PFSK-1 (cell line): ENCODE measurements at regions not wholly inside any gene's neighbourhood (a gene's known extent, or its start where the extent isn't known, plus 50 kb on each side); places are given as distances from the start of the nearest gene placed in this dataset.

Source experiments
- POLR2AphosphoS5 ChIP-seq: IDR thresholded peaks from 2 replicates; pipeline ENCODE4 v1.6.1; 2012; ENCODE audit warnings: low read depth, mild to moderate bottlenecking, control low read depth, low read length, moderate library complexity
- SIN3A ChIP-seq: IDR thresholded peaks from 2 replicates; pipeline ENCODE4 v1.6.1; 2012; ENCODE audit warnings: mild to moderate bottlenecking, low read length, moderate library complexity, borderline replicate concordance; ENCODE audit not compliant: insufficient read depth
- TAF1 ChIP-seq: IDR thresholded peaks from 2 replicates; pipeline ENCODE4 v1.6.1; 2012; ENCODE audit warnings: low read length, control low read depth, borderline replicate concordance; ENCODE audit not compliant: insufficient read depth
- TF ChIP-seq, protein P1 (sequence below), 2 experiments: IDR thresholded peaks; 2 replicates each; pipeline versions ENCODE4 v1.6.1 to v1.8.0; 2011 to 2012; ENCODE audit warnings: low read depth in 2 of 2, low read length in 2 of 2, control low read depth in 1 of 2, inconsistent platforms in 1 of 2, mild to moderate bottlenecking in 1 of 2, moderate library complexity in 1 of 2; ENCODE audit not compliant: insufficient read depth in 1 of 2

DNA sequence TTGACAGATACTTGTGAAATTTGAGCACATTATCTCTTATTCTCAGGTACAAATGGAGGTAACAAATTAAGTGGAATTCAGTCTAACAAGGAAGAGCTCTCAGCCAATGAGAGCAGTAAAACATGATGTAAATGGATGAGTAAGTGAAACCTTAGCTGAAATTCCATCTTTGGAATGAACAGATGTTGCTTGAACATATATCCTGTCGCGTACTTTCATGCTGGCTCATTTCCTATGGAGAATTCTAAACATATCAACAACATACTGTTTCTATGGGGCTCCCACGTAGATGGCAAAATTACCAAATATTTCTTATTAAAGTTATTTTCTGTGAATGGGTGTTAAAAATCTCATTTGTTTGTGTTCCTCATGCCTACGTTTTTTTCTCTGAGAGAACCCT, 256.3 kb upstream of the LINC00305 start:
- no peak for TF ChIP-seq SIN3A
- TF ChIP-seq, protein P1, sequence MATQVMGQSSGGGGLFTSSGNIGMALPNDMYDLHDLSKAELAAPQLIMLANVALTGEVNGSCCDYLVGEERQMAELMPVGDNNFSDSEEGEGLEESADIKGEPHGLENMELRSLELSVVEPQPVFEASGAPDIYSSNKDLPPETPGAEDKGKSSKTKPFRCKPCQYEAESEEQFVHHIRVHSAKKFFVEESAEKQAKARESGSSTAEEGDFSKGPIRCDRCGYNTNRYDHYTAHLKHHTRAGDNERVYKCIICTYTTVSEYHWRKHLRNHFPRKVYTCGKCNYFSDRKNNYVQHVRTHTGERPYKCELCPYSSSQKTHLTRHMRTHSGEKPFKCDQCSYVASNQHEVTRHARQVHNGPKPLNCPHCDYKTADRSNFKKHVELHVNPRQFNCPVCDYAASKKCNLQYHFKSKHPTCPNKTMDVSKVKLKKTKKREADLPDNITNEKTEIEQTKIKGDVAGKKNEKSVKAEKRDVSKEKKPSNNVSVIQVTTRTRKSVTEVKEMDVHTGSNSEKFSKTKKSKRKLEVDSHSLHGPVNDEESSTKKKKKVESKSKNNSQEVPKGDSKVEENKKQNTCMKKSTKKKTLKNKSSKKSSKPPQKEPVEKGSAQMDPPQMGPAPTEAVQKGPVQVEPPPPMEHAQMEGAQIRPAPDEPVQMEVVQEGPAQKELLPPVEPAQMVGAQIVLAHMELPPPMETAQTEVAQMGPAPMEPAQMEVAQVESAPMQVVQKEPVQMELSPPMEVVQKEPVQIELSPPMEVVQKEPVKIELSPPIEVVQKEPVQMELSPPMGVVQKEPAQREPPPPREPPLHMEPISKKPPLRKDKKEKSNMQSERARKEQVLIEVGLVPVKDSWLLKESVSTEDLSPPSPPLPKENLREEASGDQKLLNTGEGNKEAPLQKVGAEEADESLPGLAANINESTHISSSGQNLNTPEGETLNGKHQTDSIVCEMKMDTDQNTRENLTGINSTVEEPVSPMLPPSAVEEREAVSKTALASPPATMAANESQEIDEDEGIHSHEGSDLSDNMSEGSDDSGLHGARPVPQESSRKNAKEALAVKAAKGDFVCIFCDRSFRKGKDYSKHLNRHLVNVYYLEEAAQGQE (IDR thresholded peaks at IDR 0.05; ENCODE audit: insufficient read depth in 1 of 2, low read depth in 2 of 2, low read length in 2 of 2), result no peak
- TF ChIP-seq POLR2AphosphoS5, result no peak
- no peak for TF ChIP-seq TAF1
